ENCODE measurements at regions not wholly inside any gene's neighbourhood (a gene's known extent, or its start where the extent isn't known, plus 50 kb on each side); places are given as distances from the start of the nearest gene placed in this dataset.

DNA sequence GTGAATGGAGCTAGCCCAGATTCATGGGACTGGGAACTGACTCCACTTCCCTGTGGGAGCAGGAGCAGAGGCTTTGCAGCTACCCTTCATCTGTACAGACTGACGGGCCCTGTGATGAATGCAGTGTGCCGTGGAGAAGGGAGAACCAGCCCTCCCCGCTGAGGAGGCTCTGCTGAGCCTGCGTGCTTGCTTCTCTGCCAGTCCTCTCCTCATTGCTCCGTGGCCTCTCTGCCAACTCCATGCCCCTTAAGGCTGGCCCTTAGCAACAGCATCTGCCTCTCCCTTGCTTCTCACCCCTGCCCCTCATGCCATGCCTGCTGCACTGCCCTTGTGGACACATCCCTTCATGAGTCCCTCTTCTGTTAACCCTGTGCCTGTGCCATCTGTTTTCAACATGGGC lies 53.6 kb downstream of the GADD45G start:
- TF ChIP-seq, protein P1, sequence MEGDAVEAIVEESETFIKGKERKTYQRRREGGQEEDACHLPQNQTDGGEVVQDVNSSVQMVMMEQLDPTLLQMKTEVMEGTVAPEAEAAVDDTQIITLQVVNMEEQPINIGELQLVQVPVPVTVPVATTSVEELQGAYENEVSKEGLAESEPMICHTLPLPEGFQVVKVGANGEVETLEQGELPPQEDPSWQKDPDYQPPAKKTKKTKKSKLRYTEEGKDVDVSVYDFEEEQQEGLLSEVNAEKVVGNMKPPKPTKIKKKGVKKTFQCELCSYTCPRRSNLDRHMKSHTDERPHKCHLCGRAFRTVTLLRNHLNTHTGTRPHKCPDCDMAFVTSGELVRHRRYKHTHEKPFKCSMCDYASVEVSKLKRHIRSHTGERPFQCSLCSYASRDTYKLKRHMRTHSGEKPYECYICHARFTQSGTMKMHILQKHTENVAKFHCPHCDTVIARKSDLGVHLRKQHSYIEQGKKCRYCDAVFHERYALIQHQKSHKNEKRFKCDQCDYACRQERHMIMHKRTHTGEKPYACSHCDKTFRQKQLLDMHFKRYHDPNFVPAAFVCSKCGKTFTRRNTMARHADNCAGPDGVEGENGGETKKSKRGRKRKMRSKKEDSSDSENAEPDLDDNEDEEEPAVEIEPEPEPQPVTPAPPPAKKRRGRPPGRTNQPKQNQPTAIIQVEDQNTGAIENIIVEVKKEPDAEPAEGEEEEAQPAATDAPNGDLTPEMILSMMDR (IDR thresholded peaks at IDR 0.05 in 2 of 3, conservative IDR thresholded peaks at IDR 0.05 in 1 of 3; ENCODE audit: borderline replicate concordance in 1 of 3, insufficient read depth in 1 of 3, low read depth in 2 of 3, low read length in 2 of 3): no peak
- TF ChIP-seq SRF (IDR thresholded peaks at IDR 0.05; ENCODE audit: low read depth): no peak
- no peak for TF ChIP-seq POLR2AphosphoS5 (IDR thresholded peaks at IDR 0.05; ENCODE audit: low read depth, low read length)
- no peak for TF ChIP-seq EZH2 (IDR thresholded peaks at IDR 0.05)
- TF ChIP-seq EZH2phosphoT487 (IDR thresholded peaks at IDR 0.05; ENCODE audit: borderline replicate concordance): no peak
- TF ChIP-seq CBX3 (IDR thresholded peaks at IDR 0.05; ENCODE audit: low read depth): no peak
- no peak for TF ChIP-seq POLR2A (IDR thresholded peaks at IDR 0.05; ENCODE audit: borderline replicate concordance, extremely low read depth, insufficient read depth, insufficient read length)
- TF ChIP-seq, protein P2, sequence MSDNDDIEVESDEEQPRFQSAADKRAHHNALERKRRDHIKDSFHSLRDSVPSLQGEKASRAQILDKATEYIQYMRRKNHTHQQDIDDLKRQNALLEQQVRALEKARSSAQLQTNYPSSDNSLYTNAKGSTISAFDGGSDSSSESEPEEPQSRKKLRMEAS (IDR thresholded peaks at IDR 0.05): no peak
- TF ChIP-seq FOSL1 (IDR thresholded peaks at IDR 0.05; ENCODE audit: low read depth): no peak
- no peak for TF ChIP-seq ZNF274 (IDR thresholded peaks at IDR 0.05; ENCODE audit: low read depth, low read length)
